SK-N-SH treated with all-trans-retinoic acid at 6 μM for 48 hours (cell line): ENCODE measurements at regions not wholly inside any gene's neighbourhood (a gene's known extent, or its start where the extent isn't known, plus 50 kb on each side); places are given as distances from the start of the nearest gene placed in this dataset.

Experiments used
- ATAC-seq: fragments of 200-7000 bp; cut with Tn5 transposase; 3 replicates; pipeline ENCODE4 v1.9.1; 2020; ENCODE audit warnings: mild to moderate bottlenecking, moderate library complexity
- ARNTL ChIP-seq: fragments of 450-650 bp; formaldehyde crosslinking; IDR thresholded peaks from 2 replicates; pipeline ENCODE4 v1.5.0; 2020; ENCODE audit warnings: low read depth, mild to moderate bottlenecking, moderate library complexity, borderline replicate concordance
- BACH2 ChIP-seq: fragments of 250-450 bp; sonication (Bioruptor Pico); IDR thresholded peaks from 2 replicates; pipeline ENCODE4 v1.9.0; 2021; ENCODE audit warnings: mild to moderate bottlenecking, borderline replicate concordance
- CSDC2 ChIP-seq: fragments of 250-450 bp; sonication (Bioruptor Pico); IDR thresholded peaks from 2 replicates; pipeline ENCODE4 v1.5.0; 2020; ENCODE audit warnings: mild to moderate bottlenecking, moderate library complexity
- ESRRG ChIP-seq: fragments of 250-450 bp; sonication (Bioruptor Pico); IDR thresholded peaks from 2 replicates; pipeline ENCODE4 v1.6.1; 2021; ENCODE audit warnings: mild to moderate bottlenecking
- GLIS3 ChIP-seq: fragments of 250-450 bp; sonication (Bioruptor Pico); IDR thresholded peaks from 2 replicates; pipeline ENCODE4 v1.5.0; 2020; ENCODE audit warnings: mild to moderate bottlenecking, moderate library complexity
- ISL1 ChIP-seq: fragments of 250-450 bp; sonication (Bioruptor Pico); IDR thresholded peaks from 2 replicates; pipeline ENCODE4 v2.1.2; 2022; ENCODE audit warnings: mild to moderate bottlenecking, moderate library complexity
- PPARA ChIP-seq: fragments of 250-450 bp; sonication (Bioruptor Pico); IDR thresholded peaks from 2 replicates; pipeline ENCODE4 v1.5.0; 2020; ENCODE audit warnings: mild to moderate bottlenecking, borderline replicate concordance
- RARB ChIP-seq: fragments of 250-450 bp; sonication (Bioruptor Pico); IDR thresholded peaks from 2 replicates; pipeline ENCODE4 v1.8.0; 2021; ENCODE audit warnings: mild to moderate bottlenecking, moderate library complexity
- TCF4 ChIP-seq: fragments of 250-450 bp; sonication (Bioruptor Pico); IDR thresholded peaks from 2 replicates; pipeline ENCODE4 v1.8.0; 2021; ENCODE audit warnings: mild to moderate bottlenecking, moderate library complexity, borderline replicate concordance
- TOX ChIP-seq: fragments of 250-450 bp; sonication (Bioruptor Pico); IDR thresholded peaks from 2 replicates; pipeline ENCODE4 v1.8.0; 2021; ENCODE audit warnings: mild to moderate bottlenecking, moderate library complexity, borderline replicate concordance
- ZC3H10 ChIP-seq: fragments of 250-450 bp; sonication (Bioruptor Pico); IDR thresholded peaks from 2 replicates; pipeline ENCODE4 v1.5.1; 2021; ENCODE audit warnings: mild to moderate bottlenecking, moderate library complexity
- ZFP3 ChIP-seq: fragments of 250-450 bp; sonication (Bioruptor Pico); IDR thresholded peaks from 2 replicates; pipeline ENCODE4 v1.5.0; 2020; ENCODE audit warnings: mild to moderate bottlenecking, moderate library complexity
- ZFP30 ChIP-seq: fragments of 450-650 bp; formaldehyde crosslinking; IDR thresholded peaks from 2 replicates; pipeline ENCODE4 v1.5.0; 2022; ENCODE audit warnings: mild to moderate bottlenecking, moderate library complexity
- ZNF70 ChIP-seq: fragments of 450-650 bp; formaldehyde crosslinking; IDR thresholded peaks from 2 replicates; pipeline ENCODE4 v1.5.0; 2020; ENCODE audit warnings: mild to moderate bottlenecking, moderate library complexity
- ZNF8 ChIP-seq: fragments of 450-650 bp; formaldehyde crosslinking; IDR thresholded peaks from 2 replicates; pipeline ENCODE4 v1.5.0; 2020; ENCODE audit warnings: mild to moderate bottlenecking, moderate library complexity
- TF ChIP-seq, protein P1 (sequence below): fragments of 250-450 bp; sonication (Bioruptor Pico); IDR thresholded peaks from 2 replicates; pipeline ENCODE4 v1.5.1; 2021; ENCODE audit warnings: mild to moderate bottlenecking, moderate library complexity
- TF ChIP-seq, protein P2 (sequence below): fragments of 250-450 bp; sonication (Bioruptor Pico); IDR thresholded peaks from 2 replicates; pipeline ENCODE4 v1.8.0; 2021; ENCODE audit warnings: low read depth, mild to moderate bottlenecking, moderate library complexity, borderline replicate concordance
- TF ChIP-seq, protein P3 (sequence below): fragments of 250-450 bp; sonication (Bioruptor Pico); IDR thresholded peaks from 2 replicates; pipeline ENCODE4 v1.5.0; 2020; ENCODE audit warnings: mild to moderate bottlenecking, moderate library complexity
- TF ChIP-seq, protein P4 (sequence below): fragments of 250-450 bp; sonication (Bioruptor Pico); IDR thresholded peaks from 2 replicates; pipeline ENCODE4 v1.5.1; 2020; ENCODE audit warnings: low read depth, mild to moderate bottlenecking, moderate library complexity
- TF ChIP-seq, protein P5 (sequence below): fragments of 250-450 bp; sonication (Bioruptor Pico); IDR thresholded peaks from 2 replicates; pipeline ENCODE4 v1.8.0; 2020; ENCODE audit warnings: mild to moderate bottlenecking, moderate library complexity, borderline replicate concordance

DNA sequence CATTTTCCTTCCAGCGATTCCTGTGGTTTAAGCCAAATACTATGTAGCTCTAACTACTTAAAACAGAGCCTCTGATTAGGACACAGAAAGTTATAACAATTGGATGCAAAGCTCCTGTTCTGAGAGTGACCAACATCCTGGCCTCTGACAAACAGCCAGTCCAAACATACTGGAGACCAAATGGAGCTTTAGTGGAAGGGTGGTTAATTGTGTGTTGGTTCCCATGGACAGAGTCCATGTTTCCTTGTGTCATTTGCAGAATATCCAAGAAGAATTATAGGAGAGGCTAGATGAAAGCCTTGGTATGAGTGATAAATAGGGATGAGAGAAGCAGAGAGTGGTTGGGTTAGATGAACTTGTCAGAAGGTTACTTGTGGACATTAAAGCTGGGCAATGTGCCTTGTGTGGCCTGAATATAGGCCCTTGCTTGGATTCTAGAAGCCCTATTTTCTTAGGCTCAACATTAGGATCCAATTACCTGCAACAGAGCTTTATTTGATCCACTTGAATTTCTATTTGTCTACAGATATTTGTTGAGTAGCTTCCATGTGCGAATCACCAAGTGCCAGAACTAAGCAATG lies 180.5 kb upstream of the GORAB start:
- ATAC-seq, result no peak
- no peak for TF ChIP-seq ZNF70 (CRISPR knock-in tag)
- no peak for TF ChIP-seq ZNF8 (CRISPR knock-in tag)
- TF ChIP-seq ISL1, result no peak
- no peak for TF ChIP-seq ZFP30 (CRISPR knock-in tag)
- TF ChIP-seq ARNTL (CRISPR knock-in tag), result no peak
- TF ChIP-seq GLIS3 (CRISPR knock-in tag), result no peak
- TF ChIP-seq, protein P1, sequence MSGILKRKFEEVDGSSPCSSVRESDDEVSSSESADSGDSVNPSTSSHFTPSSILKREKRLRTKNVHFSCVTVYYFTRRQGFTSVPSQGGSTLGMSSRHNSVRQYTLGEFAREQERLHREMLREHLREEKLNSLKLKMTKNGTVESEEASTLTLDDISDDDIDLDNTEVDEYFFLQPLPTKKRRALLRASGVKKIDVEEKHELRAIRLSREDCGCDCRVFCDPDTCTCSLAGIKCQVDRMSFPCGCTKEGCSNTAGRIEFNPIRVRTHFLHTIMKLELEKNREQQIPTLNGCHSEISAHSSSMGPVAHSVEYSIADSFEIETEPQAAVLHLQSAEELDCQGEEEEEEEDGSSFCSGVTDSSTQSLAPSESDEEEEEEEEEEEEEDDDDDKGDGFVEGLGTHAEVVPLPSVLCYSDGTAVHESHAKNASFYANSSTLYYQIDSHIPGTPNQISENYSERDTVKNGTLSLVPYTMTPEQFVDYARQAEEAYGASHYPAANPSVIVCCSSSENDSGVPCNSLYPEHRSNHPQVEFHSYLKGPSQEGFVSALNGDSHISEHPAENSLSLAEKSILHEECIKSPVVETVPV, result no peak
- TF ChIP-seq TOX (CRISPR knock-in tag), result no peak
- no peak for TF ChIP-seq TCF4 (CRISPR knock-in tag)
- TF ChIP-seq, protein P2, sequence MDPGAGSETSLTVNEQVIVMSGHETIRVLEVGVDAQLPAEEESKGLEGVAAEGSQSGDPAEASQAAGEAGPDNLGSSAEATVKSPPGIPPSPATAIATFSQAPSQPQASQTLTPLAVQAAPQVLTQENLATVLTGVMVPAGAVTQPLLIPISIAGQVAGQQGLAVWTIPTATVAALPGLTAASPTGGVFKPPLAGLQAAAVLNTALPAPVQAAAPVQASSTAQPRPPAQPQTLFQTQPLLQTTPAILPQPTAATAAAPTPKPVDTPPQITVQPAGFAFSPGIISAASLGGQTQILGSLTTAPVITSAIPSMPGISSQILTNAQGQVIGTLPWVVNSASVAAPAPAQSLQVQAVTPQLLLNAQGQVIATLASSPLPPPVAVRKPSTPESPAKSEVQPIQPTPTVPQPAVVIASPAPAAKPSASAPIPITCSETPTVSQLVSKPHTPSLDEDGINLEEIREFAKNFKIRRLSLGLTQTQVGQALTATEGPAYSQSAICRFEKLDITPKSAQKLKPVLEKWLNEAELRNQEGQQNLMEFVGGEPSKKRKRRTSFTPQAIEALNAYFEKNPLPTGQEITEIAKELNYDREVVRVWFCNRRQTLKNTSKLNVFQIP (CRISPR knock-in tag), result no peak
- no peak for TF ChIP-seq ZFP3
- TF ChIP-seq, protein P3, sequence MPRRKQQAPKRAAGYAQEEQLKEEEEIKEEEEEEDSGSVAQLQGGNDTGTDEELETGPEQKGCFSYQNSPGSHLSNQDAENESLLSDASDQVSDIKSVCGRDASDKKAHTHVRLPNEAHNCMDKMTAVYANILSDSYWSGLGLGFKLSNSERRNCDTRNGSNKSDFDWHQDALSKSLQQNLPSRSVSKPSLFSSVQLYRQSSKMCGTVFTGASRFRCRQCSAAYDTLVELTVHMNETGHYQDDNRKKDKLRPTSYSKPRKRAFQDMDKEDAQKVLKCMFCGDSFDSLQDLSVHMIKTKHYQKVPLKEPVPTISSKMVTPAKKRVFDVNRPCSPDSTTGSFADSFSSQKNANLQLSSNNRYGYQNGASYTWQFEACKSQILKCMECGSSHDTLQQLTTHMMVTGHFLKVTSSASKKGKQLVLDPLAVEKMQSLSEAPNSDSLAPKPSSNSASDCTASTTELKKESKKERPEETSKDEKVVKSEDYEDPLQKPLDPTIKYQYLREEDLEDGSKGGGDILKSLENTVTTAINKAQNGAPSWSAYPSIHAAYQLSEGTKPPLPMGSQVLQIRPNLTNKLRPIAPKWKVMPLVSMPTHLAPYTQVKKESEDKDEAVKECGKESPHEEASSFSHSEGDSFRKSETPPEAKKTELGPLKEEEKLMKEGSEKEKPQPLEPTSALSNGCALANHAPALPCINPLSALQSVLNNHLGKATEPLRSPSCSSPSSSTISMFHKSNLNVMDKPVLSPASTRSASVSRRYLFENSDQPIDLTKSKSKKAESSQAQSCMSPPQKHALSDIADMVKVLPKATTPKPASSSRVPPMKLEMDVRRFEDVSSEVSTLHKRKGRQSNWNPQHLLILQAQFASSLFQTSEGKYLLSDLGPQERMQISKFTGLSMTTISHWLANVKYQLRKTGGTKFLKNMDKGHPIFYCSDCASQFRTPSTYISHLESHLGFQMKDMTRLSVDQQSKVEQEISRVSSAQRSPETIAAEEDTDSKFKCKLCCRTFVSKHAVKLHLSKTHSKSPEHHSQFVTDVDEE (CRISPR knock-in tag), result no peak
- TF ChIP-seq RARB (CRISPR knock-in tag), result no peak
- TF ChIP-seq, protein P4, sequence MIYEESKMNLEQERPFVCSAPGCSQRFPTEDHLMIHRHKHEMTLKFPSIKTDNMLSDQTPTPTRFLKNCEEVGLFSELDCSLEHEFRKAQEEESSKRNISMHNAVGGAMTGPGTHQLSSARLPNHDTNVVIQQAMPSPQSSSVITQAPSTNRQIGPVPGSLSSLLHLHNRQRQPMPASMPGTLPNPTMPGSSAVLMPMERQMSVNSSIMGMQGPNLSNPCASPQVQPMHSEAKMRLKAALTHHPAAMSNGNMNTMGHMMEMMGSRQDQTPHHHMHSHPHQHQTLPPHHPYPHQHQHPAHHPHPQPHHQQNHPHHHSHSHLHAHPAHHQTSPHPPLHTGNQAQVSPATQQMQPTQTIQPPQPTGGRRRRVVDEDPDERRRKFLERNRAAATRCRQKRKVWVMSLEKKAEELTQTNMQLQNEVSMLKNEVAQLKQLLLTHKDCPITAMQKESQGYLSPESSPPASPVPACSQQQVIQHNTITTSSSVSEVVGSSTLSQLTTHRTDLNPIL (CRISPR knock-in tag), result no peak
- no peak for TF ChIP-seq ZC3H10 (CRISPR knock-in tag)
- no peak for TF ChIP-seq CSDC2 (CRISPR knock-in tag)

DNA sequence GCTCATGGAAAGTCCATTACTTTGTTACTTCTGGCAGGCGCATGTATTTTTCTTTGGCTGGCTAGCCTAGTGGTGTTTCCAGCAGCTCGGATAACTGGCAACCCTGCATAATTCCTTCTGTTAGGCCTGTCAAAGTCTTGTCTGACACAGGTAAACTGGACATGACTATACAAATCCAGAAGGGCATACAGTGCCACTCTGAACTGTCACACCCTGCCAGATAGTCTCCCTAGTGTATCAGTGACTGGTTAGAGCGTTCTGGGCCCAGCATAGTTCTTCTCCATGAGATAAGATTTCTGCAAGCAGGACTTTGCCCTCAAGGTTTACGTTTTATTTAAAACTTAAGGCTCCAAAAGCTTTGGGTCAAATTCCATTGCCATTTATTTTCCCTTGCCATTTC lies 177.7 kb upstream of the GORAB start:
- no peak for ATAC-seq
- TF ChIP-seq ZC3H10 (CRISPR knock-in tag), result no peak
- TF ChIP-seq, protein P1, result no peak
- TF ChIP-seq, protein P3 (CRISPR knock-in tag), result no peak
- TF ChIP-seq ZNF70 (CRISPR knock-in tag), result no peak
- TF ChIP-seq ESRRG, result no peak
- TF ChIP-seq ARNTL (CRISPR knock-in tag), result no peak
- no peak for TF ChIP-seq TCF4 (CRISPR knock-in tag)
- no peak for TF ChIP-seq ISL1
- TF ChIP-seq, protein P5, sequence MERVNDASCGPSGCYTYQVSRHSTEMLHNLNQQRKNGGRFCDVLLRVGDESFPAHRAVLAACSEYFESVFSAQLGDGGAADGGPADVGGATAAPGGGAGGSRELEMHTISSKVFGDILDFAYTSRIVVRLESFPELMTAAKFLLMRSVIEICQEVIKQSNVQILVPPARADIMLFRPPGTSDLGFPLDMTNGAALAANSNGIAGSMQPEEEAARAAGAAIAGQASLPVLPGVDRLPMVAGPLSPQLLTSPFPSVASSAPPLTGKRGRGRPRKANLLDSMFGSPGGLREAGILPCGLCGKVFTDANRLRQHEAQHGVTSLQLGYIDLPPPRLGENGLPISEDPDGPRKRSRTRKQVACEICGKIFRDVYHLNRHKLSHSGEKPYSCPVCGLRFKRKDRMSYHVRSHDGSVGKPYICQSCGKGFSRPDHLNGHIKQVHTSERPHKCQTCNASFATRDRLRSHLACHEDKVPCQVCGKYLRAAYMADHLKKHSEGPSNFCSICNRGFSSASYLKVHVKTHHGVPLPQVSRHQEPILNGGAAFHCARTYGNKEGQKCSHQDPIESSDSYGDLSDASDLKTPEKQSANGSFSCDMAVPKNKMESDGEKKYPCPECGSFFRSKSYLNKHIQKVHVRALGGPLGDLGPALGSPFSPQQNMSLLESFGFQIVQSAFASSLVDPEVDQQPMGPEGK (CRISPR knock-in tag), result no peak
- no peak for TF ChIP-seq BACH2 (CRISPR knock-in tag)
- TF ChIP-seq RARB (CRISPR knock-in tag), result no peak
- TF ChIP-seq ZNF8 (CRISPR knock-in tag), result no peak
- TF ChIP-seq, protein P4 (CRISPR knock-in tag), result no peak
- TF ChIP-seq, protein P2 (CRISPR knock-in tag), result no peak
- no peak for TF ChIP-seq PPARA (CRISPR knock-in tag)
- TF ChIP-seq, all 23 proteins: peak for 0
